K562 (cell line): ENCODE measurements at regions not wholly inside any gene's neighbourhood (a gene's known extent, or its start where the extent isn't known, plus 50 kb on each side); places are given as distances from the start of the nearest gene placed in this dataset.

Experiments used
- ATAC-seq: fragments of 200-7000 bp; cut with Tn5 transposase; 3 replicates; pipeline ENCODE4 v1.9.1; 2020; ENCODE audit warnings: moderate library complexity
- BruUV-seq: library from RNA; stranded (reverse); fragments of 400-500 nt; replicated peaks from 2 replicates; lab custom pipeline; 2021; lab: Mats Ljungman, UMichigan
- CTCF ChIA-PET: fragments of 300-600 bp; formaldehyde crosslinking; extraction: SDS; loops from one replicate; lab custom pipeline; 2021; ENCODE audit warnings: low intra/inter-chr PET ratio; lab: Yijun Ruan, JAX
- POLR2A ChIA-PET: fragments of 300-600, 350-650 bp; sonication (Branson Sonifier 250); formaldehyde crosslinking; extraction: SDS; loops from one replicate; lab custom pipeline; 2021; ENCODE audit warnings: antibody characterized with exemption, inconsistent platforms; lab: Yijun Ruan, JAX
- DNase-seq, 4 experiments: peaks; one replicate each; pipeline versions ENCODE4 v3.0.0 to v3.0.0-alpha.2; 2011 to 2018; ENCODE audit warnings: low spot score in 3 of 4, mixed read lengths in 3 of 4; ENCODE audit errors: extremely low read depth in 1 of 4
- FAIRE-seq: peaks from 2 replicates; lab custom pipeline; 2011; peaks lifted over from hg19 to GRCh38; lab: Jason Lieb, UNC
- H2AFZ ChIP-seq: 2 replicates; pipeline ENCODE4 v1.6.0; 2011; ENCODE audit warnings: low read depth, low read length, control low read depth, inconsistent platforms
- H3K27ac ChIP-seq: fragments of 200-600 bp; 3 replicates; pipeline ENCODE4 v1.8.0; 2011; ENCODE audit warnings: low read depth, mild to moderate bottlenecking, control low read depth, inconsistent platforms, low read length, moderate library complexity, mixed read lengths; ENCODE audit errors: extremely low read depth
- H3K27me3 ChIP-seq, 2 experiments: fragments of 300-600 bp in 1 of 2; 2 replicates in 1 of 2; 3 replicates in 1 of 2; pipeline versions ENCODE4 v1.6.0 to v1.8.0; 2011; ENCODE audit warnings: inconsistent platforms in 2 of 2, low read length in 2 of 2, mild to moderate bottlenecking in 1 of 2, mixed read lengths in 1 of 2, moderate library complexity in 1 of 2; ENCODE audit not compliant: control insufficient read depth in 2 of 2, insufficient read depth in 2 of 2
- H3K36me3 ChIP-seq: fragments of 300-600 bp; 3 replicates; pipeline ENCODE4 v1.8.0; 2011; ENCODE audit warnings: mild to moderate bottlenecking, low read length, inconsistent platforms; ENCODE audit not compliant: control insufficient read depth, insufficient read depth
- H3K4me1 ChIP-seq, 2 experiments: fragments of 200-600 bp in 1 of 2; replicated peaks in 1 of 2; 2 replicates in 1 of 2; 3 replicates in 1 of 2; pipeline versions ENCODE4 v1.5.1 to v1.8.0; 2011; ENCODE audit warnings: inconsistent platforms in 2 of 2, low read length in 2 of 2, mild to moderate bottlenecking in 1 of 2, mixed read lengths in 1 of 2, moderate library complexity in 1 of 2; ENCODE audit not compliant: control insufficient read depth in 2 of 2, insufficient read depth in 2 of 2
- H3K4me2 ChIP-seq: 2 replicates; pipeline ENCODE4 v1.6.1; 2011; ENCODE audit warnings: low read length, control low read depth, inconsistent platforms, mixed read lengths; ENCODE audit not compliant: insufficient read depth
- H3K4me3 ChIP-seq: fragments of 200-600 bp; sonication (generic), shearing (Covaris generic); 2 replicates; pipeline ENCODE4 v1.5.1; 2016; ENCODE audit warnings: control low read depth, inconsistent platforms
- H3K79me2 ChIP-seq: fragments of 200-600 bp; 3 replicates; pipeline ENCODE4 v1.8.0; 2011; ENCODE audit warnings: low read length, inconsistent platforms; ENCODE audit not compliant: control insufficient read depth, insufficient read depth
- H3K9ac ChIP-seq, 2 experiments: 2 replicates each; pipeline versions ENCODE4 v1.6.0 to v1.6.1; 2011; ENCODE audit warnings: low read depth in 2 of 2, low read length in 2 of 2, control low read depth in 1 of 2, inconsistent platforms in 1 of 2, mild to moderate bottlenecking in 1 of 2, mixed read lengths in 1 of 2; ENCODE audit not compliant: insufficient read depth in 1 of 2
- H3K9me1 ChIP-seq: one replicate; pipeline ENCODE4 v1.6.0; 2011; ENCODE audit warnings: inconsistent platforms, mild to moderate bottlenecking, low read length, moderate library complexity; ENCODE audit not compliant: control insufficient read depth, insufficient read depth
- H3K9me3 ChIP-seq: replicated peaks from 2 replicates; pipeline ENCODE4 v1.5.1; 2011; ENCODE audit warnings: low read depth, low read length, inconsistent platforms; ENCODE audit not compliant: control insufficient read depth, insufficient read depth
- H4K20me1 ChIP-seq: replicated peaks from 2 replicates; pipeline ENCODE4 v1.6.1; 2011; ENCODE audit warnings: low read length, inconsistent platforms, mixed read lengths; ENCODE audit not compliant: control insufficient read depth, insufficient read depth
- HNRNPK ChIP-seq: fragments of 200-400 bp; formaldehyde crosslinking; IDR thresholded peaks from one replicate; pipeline ENCODE4 v1.6.1; 2018; ENCODE audit warnings: mild to moderate bottlenecking, low read depth, low read length; ENCODE audit not compliant: poor library complexity, severe bottlenecking
- POLR2AphosphoS2 ChIP-seq: IDR thresholded peaks from 2 replicates; pipeline ENCODE4 v1.6.1; 2012; ENCODE audit warnings: low read length, improper control_type of control experiment
- RAD21 ChIP-seq, 2 experiments: fragments of 250-450 bp in 1 of 2; fragments of 450-650 bp in 1 of 2; sonication (Bioruptor Pico) in 1 of 2; formaldehyde crosslinking in 1 of 2; IDR thresholded peaks in 1 of 2; conservative IDR thresholded peaks in 1 of 2; 2 replicates each; pipeline versions ENCODE4 v1.4.0 to v1.8.0; 2020 to 2022; ENCODE audit warnings: mild to moderate bottlenecking in 2 of 2, moderate library complexity in 1 of 2
- WGBS: fragments of 100-300 bp; shearing (Covaris generic); methylation state at CpG from one replicate; pipeline ENCODE4 v1.1.6; 2016; ENCODE audit warnings: low coverage, mixed read lengths; ENCODE audit not compliant: insufficient coverage; ENCODE audit errors: missing lambda C conversion rate; 5-methylcytosine and 5-hydroxymethylcytosine counted together
- in situ Hi-C: fragments of 300-500 bp; cut with MboI; formaldehyde crosslinking; loops from 4 replicates; pipeline ENCODE4 v1.15.0; 2018; ENCODE audit warnings: inconsistent platforms, mixed read lengths
- intact Hi-C: fragments of 100-400 bp; cut with micrococcal nuclease; formaldehyde crosslinking; loops from 2 replicates; pipeline ENCODE4 v1.14.2; 2022
- TF ChIP-seq, protein P1 (sequence below), 3 experiments: IDR thresholded peaks in 2 of 3; conservative IDR thresholded peaks in 1 of 3; 2 replicates each; pipeline ENCODE4 v1.5.1; 2011 to 2012; ENCODE audit warnings: low read length in 3 of 3, mild to moderate bottlenecking in 3 of 3, control low read depth in 2 of 3, improper control_type of control experiment in 1 of 3, inconsistent platforms in 1 of 3, low read depth in 1 of 3, mixed read lengths in 1 of 3, moderate library complexity in 1 of 3; ENCODE audit not compliant: insufficient read depth in 2 of 3
- TF ChIP-seq, protein P2 (sequence below), 2 experiments: fragments of 450-650 bp; formaldehyde crosslinking in 1 of 2; IDR thresholded peaks; 2 replicates each; pipeline versions ENCODE4 v1.4.0 to v1.6.1; 2014 to 2020; ENCODE audit warnings: mild to moderate bottlenecking in 2 of 2, borderline replicate concordance in 1 of 2, low read depth in 1 of 2

DNA sequence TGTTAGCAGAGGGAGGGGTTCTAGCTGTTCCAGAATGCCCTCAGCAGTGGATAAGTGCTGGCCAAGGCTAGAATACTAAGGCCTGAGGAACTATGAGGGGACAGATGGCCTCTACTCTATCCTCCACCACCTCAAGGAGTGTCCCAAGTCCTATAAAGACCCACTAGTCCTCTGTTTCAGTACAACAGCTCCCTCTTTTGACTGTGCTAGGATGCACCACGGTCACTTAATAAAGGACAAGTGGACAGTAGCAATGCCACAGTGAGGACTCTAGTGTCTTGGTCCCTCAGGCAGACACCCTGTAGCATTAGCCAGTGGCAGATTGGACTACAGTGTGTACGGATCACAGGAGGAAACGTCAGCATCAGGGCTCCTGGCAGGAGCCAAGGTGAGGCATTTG is 171.8 kb upstream of the PROK2 start:
- Histone ChIP-seq H3K27ac (no peak overlapping the region), H2AFZ (no peak overlapping the region), H3K4me1 (peaks cover 0 to 5% of the 10 kb centered on the region in 2 experiments; a peak in 2 of 5 replicates), H3K9me3 (no peaks in the 10 kb centered on the region), H3K27me3 (no peaks in the 10 kb centered on the region; a peak in 1 of 5 replicates), H3K4me3 (no peak overlapping the region), H3K79me2 (no peaks in the 10 kb centered on the region), H3K4me2 (no peak overlapping the region), H3K36me3 (no peaks in the 10 kb centered on the region), H4K20me1 (no peaks in the 10 kb centered on the region), H3K9ac (no peak overlapping the region), H3K9me1 (no peaks in the 10 kb centered on the region)
- TF ChIP-seq, protein P1, sequence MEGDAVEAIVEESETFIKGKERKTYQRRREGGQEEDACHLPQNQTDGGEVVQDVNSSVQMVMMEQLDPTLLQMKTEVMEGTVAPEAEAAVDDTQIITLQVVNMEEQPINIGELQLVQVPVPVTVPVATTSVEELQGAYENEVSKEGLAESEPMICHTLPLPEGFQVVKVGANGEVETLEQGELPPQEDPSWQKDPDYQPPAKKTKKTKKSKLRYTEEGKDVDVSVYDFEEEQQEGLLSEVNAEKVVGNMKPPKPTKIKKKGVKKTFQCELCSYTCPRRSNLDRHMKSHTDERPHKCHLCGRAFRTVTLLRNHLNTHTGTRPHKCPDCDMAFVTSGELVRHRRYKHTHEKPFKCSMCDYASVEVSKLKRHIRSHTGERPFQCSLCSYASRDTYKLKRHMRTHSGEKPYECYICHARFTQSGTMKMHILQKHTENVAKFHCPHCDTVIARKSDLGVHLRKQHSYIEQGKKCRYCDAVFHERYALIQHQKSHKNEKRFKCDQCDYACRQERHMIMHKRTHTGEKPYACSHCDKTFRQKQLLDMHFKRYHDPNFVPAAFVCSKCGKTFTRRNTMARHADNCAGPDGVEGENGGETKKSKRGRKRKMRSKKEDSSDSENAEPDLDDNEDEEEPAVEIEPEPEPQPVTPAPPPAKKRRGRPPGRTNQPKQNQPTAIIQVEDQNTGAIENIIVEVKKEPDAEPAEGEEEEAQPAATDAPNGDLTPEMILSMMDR (IDR thresholded peaks at IDR 0.05 in 2 of 3, conservative IDR thresholded peaks at IDR 0.05 in 1 of 3; ENCODE audit: insufficient read depth in 2 of 3, low read depth in 1 of 3, low read length in 3 of 3): peak; percentile 9 to 45 (median 39); a peak in 1 of 6 replicates
- TF ChIP-seq HNRNPK (no peak), RAD21 (CRISPR knock-in tag; conservative IDR thresholded peaks at IDR 0.05 in 1 of 2, IDR thresholded peaks at IDR 0.05 in 1 of 2) (peak; percentile 39 to 55), POLR2AphosphoS2 (no peak)
- TF ChIP-seq, protein P2, sequence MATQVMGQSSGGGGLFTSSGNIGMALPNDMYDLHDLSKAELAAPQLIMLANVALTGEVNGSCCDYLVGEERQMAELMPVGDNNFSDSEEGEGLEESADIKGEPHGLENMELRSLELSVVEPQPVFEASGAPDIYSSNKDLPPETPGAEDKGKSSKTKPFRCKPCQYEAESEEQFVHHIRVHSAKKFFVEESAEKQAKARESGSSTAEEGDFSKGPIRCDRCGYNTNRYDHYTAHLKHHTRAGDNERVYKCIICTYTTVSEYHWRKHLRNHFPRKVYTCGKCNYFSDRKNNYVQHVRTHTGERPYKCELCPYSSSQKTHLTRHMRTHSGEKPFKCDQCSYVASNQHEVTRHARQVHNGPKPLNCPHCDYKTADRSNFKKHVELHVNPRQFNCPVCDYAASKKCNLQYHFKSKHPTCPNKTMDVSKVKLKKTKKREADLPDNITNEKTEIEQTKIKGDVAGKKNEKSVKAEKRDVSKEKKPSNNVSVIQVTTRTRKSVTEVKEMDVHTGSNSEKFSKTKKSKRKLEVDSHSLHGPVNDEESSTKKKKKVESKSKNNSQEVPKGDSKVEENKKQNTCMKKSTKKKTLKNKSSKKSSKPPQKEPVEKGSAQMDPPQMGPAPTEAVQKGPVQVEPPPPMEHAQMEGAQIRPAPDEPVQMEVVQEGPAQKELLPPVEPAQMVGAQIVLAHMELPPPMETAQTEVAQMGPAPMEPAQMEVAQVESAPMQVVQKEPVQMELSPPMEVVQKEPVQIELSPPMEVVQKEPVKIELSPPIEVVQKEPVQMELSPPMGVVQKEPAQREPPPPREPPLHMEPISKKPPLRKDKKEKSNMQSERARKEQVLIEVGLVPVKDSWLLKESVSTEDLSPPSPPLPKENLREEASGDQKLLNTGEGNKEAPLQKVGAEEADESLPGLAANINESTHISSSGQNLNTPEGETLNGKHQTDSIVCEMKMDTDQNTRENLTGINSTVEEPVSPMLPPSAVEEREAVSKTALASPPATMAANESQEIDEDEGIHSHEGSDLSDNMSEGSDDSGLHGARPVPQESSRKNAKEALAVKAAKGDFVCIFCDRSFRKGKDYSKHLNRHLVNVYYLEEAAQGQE (IDR thresholded peaks at IDR 0.05; ENCODE audit: borderline replicate concordance): peak; percentile 47; the same call in 1 of the 2 replicates
- TF ChIP-seq, protein P2 (CRISPR knock-in tag; IDR thresholded peaks at IDR 0.05; ENCODE audit: low read depth): no peak
- in situ Hi-C loops: loop anchor here (10.0 kb wide), 1 partner anchor 308 kb away; no protein-coding TSS in a partner anchor
- DNase-seq (peak in 2 of 4 experiments; percentile 9), ATAC-seq (peak; percentile 79), FAIRE-seq (no peak)
- BruUV-seq: no TSS peak
- intact Hi-C loops: loop anchor here (2.0 to 10.0 kb wide), 3 partner anchors 82 to 244 kb away; no protein-coding TSS in a partner anchor
- 37% methylated on average over 2 of the region's 3 CpGs for WGBS
- POLR2A ChIA-PET: interaction anchor here (1.2 kb wide), 1 partner anchor 1052 kb away, joined by 3 read pairs; no protein-coding TSS in a partner anchor
- CTCF ChIA-PET: interaction anchor here (0.8 kb wide), 1 partner anchor 56 kb away, joined by 3 read pairs; no protein-coding TSS in a partner anchor
